K562 (cell line): ENCODE measurements at regions not wholly inside any gene's neighbourhood (a gene's known extent, or its start where the extent isn't known, plus 50 kb on each side); places are given as distances from the start of the nearest gene placed in this dataset.

Experiments
- ATAC-seq: fragments of 200-7000 bp; cut with Tn5 transposase; 3 replicates; pipeline ENCODE4 v1.9.1; 2020; ENCODE audit warnings: moderate library complexity
- BruUV-seq: library from RNA; stranded (reverse); fragments of 400-500 nt; replicated peaks from 2 replicates; lab custom pipeline; 2021; lab: Mats Ljungman, UMichigan
- CTCF ChIA-PET: fragments of 300-600 bp; formaldehyde crosslinking; extraction: SDS; loops from one replicate; lab custom pipeline; 2021; ENCODE audit warnings: low intra/inter-chr PET ratio; lab: Yijun Ruan, JAX
- POLR2A ChIA-PET: fragments of 300-600, 350-650 bp; sonication (Branson Sonifier 250); formaldehyde crosslinking; extraction: SDS; loops from one replicate; lab custom pipeline; 2021; ENCODE audit warnings: antibody characterized with exemption, inconsistent platforms; lab: Yijun Ruan, JAX
- DNase-seq, 4 experiments: peaks; one replicate each; pipeline versions ENCODE4 v3.0.0 to v3.0.0-alpha.2; 2011 to 2018; ENCODE audit warnings: low spot score in 3 of 4, mixed read lengths in 3 of 4; ENCODE audit errors: extremely low read depth in 1 of 4
- FAIRE-seq: peaks from 2 replicates; lab custom pipeline; 2011; peaks lifted over from hg19 to GRCh38; lab: Jason Lieb, UNC
- H2AFZ ChIP-seq: 2 replicates; pipeline ENCODE4 v1.6.0; 2011; ENCODE audit warnings: low read depth, low read length, control low read depth, inconsistent platforms
- H3K27ac ChIP-seq: fragments of 200-600 bp; 3 replicates; pipeline ENCODE4 v1.8.0; 2011; ENCODE audit warnings: low read depth, mild to moderate bottlenecking, control low read depth, inconsistent platforms, low read length, moderate library complexity, mixed read lengths; ENCODE audit errors: extremely low read depth
- H3K27me3 ChIP-seq, 2 experiments: fragments of 300-600 bp in 1 of 2; 2 replicates in 1 of 2; 3 replicates in 1 of 2; pipeline versions ENCODE4 v1.6.0 to v1.8.0; 2011; ENCODE audit warnings: inconsistent platforms in 2 of 2, low read length in 2 of 2, mild to moderate bottlenecking in 1 of 2, mixed read lengths in 1 of 2, moderate library complexity in 1 of 2; ENCODE audit not compliant: control insufficient read depth in 2 of 2, insufficient read depth in 2 of 2
- H3K36me3 ChIP-seq: fragments of 300-600 bp; 3 replicates; pipeline ENCODE4 v1.8.0; 2011; ENCODE audit warnings: mild to moderate bottlenecking, low read length, inconsistent platforms; ENCODE audit not compliant: control insufficient read depth, insufficient read depth
- H3K4me1 ChIP-seq, 2 experiments: fragments of 200-600 bp in 1 of 2; replicated peaks in 1 of 2; 2 replicates in 1 of 2; 3 replicates in 1 of 2; pipeline versions ENCODE4 v1.5.1 to v1.8.0; 2011; ENCODE audit warnings: inconsistent platforms in 2 of 2, low read length in 2 of 2, mild to moderate bottlenecking in 1 of 2, mixed read lengths in 1 of 2, moderate library complexity in 1 of 2; ENCODE audit not compliant: control insufficient read depth in 2 of 2, insufficient read depth in 2 of 2
- H3K4me2 ChIP-seq: 2 replicates; pipeline ENCODE4 v1.6.1; 2011; ENCODE audit warnings: low read length, control low read depth, inconsistent platforms, mixed read lengths; ENCODE audit not compliant: insufficient read depth
- H3K4me3 ChIP-seq: fragments of 200-600 bp; sonication (generic), shearing (Covaris generic); 2 replicates; pipeline ENCODE4 v1.5.1; 2016; ENCODE audit warnings: control low read depth, inconsistent platforms
- H3K79me2 ChIP-seq: fragments of 200-600 bp; 3 replicates; pipeline ENCODE4 v1.8.0; 2011; ENCODE audit warnings: low read length, inconsistent platforms; ENCODE audit not compliant: control insufficient read depth, insufficient read depth
- H3K9ac ChIP-seq, 2 experiments: 2 replicates each; pipeline versions ENCODE4 v1.6.0 to v1.6.1; 2011; ENCODE audit warnings: low read depth in 2 of 2, low read length in 2 of 2, control low read depth in 1 of 2, inconsistent platforms in 1 of 2, mild to moderate bottlenecking in 1 of 2, mixed read lengths in 1 of 2; ENCODE audit not compliant: insufficient read depth in 1 of 2
- H3K9me1 ChIP-seq: one replicate; pipeline ENCODE4 v1.6.0; 2011; ENCODE audit warnings: inconsistent platforms, mild to moderate bottlenecking, low read length, moderate library complexity; ENCODE audit not compliant: control insufficient read depth, insufficient read depth
- H3K9me3 ChIP-seq: replicated peaks from 2 replicates; pipeline ENCODE4 v1.5.1; 2011; ENCODE audit warnings: low read depth, low read length, inconsistent platforms; ENCODE audit not compliant: control insufficient read depth, insufficient read depth
- H4K20me1 ChIP-seq: replicated peaks from 2 replicates; pipeline ENCODE4 v1.6.1; 2011; ENCODE audit warnings: low read length, inconsistent platforms, mixed read lengths; ENCODE audit not compliant: control insufficient read depth, insufficient read depth
- HDGF ChIP-seq: fragments of 450-650 bp; IDR thresholded peaks from 2 replicates; pipeline ENCODE4 v1.6.1; 2016
- LARP7 ChIP-seq: fragments of 450-650 bp; IDR thresholded peaks from 2 replicates; pipeline ENCODE4 v1.6.1; 2016
- RREB1 ChIP-seq: fragments of 250-450 bp; sonication (Bioruptor Pico); IDR thresholded peaks from 2 replicates; pipeline ENCODE4 v1.4.0; 2020
- ZNF449 ChIP-seq: fragments of 250-450 bp; sonication (Bioruptor Pico); IDR thresholded peaks from 2 replicates; pipeline ENCODE4 v1.8.0; 2022; ENCODE audit warnings: moderate library complexity, mild to moderate bottlenecking, inconsistent platforms
- WGBS: fragments of 100-300 bp; shearing (Covaris generic); methylation state at CpG from one replicate; pipeline ENCODE4 v1.1.6; 2016; ENCODE audit warnings: low coverage, mixed read lengths; ENCODE audit not compliant: insufficient coverage; ENCODE audit errors: missing lambda C conversion rate; 5-methylcytosine and 5-hydroxymethylcytosine counted together
- in situ Hi-C: fragments of 300-500 bp; cut with MboI; formaldehyde crosslinking; loops from 4 replicates; pipeline ENCODE4 v1.15.0; 2018; ENCODE audit warnings: inconsistent platforms, mixed read lengths
- intact Hi-C: fragments of 100-400 bp; cut with micrococcal nuclease; formaldehyde crosslinking; loops from 2 replicates; pipeline ENCODE4 v1.14.2; 2022

- Histone ChIP-seq H2AFZ (no peak overlapping the region), H3K4me1 (peaks cover 0 to 6% of the 10 kb centered on the region in 2 experiments; a peak in 2 of 5 replicates), H3K79me2 (no peaks in the 10 kb centered on the region), H3K27ac (no peak overlapping the region), H3K9me1 (peaks cover 2% of the 10 kb centered on the region), H3K27me3 (peaks cover 0 to 11% of the 10 kb centered on the region in 2 experiments; a peak in 2 of 5 replicates), H3K4me3 (no peak overlapping the region), H3K36me3 (no peaks in the 10 kb centered on the region), H3K9me3 (no peaks in the 10 kb centered on the region), H3K9ac (no peak overlapping the region), H4K20me1 (peaks cover 7% of the 10 kb centered on the region; the same call in 1 of the 2 replicates), H3K4me2 (no peak overlapping the region)
- intact Hi-C loops = no loop called here
- DNase-seq = no peak
- ChIA-PET CTCF (no interaction called here), POLR2A (interaction anchor here (0.9 kb wide), 1 partner anchor 10 kb away, joined by 3 read pairs; no protein-coding TSS in a partner anchor)
- FAIRE-seq = no peak
- 56% methylated on average over 9 of the region's 9 CpGs for WGBS
- in situ Hi-C loops = loop anchor here (5.0 kb wide), 1 partner anchor 108 kb away; no protein-coding TSS in a partner anchor
- BruUV-seq = no TSS peak
- ATAC-seq = no peak
- TF ChIP-seq RREB1 (CRISPR knock-in tag) (no peak), LARP7 (no peak), ZNF449 (CRISPR knock-in tag) (no peak), HDGF (no peak)
Measured at GRCh38 chr4:3344104-3344503, 51.3 kb downstream of the RGS12 start.
